Smooth muscle cell of the brain vasculature (primary cell): ENCODE measurements at regions not wholly inside any gene's neighbourhood (a gene's known extent, or its start where the extent isn't known, plus 50 kb on each side); places are given as distances from the start of the nearest gene placed in this dataset.
"Not testable (repeated sequence)": the region's sequence is repeated elsewhere in the genome, so short reads cannot be mapped to it uniquely, and the experiment has no call there.

Experiments
- DNase-seq: peaks from one replicate; pipeline ENCODE4 v3.0.0-alpha.2; 2012; ENCODE audit warnings: low read depth, low spot score

DNA sequence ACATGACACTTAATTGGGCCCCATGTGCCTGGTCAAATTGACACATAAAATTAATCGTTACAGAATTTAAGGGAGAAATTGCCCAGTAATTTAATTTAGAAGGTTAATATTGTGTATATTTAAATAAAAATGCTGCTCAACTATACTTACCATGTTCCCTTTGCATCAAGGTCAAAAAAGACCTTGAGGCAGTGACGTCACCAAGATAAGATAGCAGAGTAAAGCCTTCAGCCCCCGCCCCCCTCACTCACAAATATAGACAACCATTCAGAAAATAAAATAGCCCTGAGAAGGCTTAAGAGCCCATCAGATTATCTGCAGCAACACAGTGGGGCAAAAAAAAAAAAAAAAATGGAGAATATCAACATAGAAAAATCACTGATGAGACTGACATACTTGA, 785.7 kb downstream of the CCDC85A start:
- no peak for DNase-seq

DNA sequence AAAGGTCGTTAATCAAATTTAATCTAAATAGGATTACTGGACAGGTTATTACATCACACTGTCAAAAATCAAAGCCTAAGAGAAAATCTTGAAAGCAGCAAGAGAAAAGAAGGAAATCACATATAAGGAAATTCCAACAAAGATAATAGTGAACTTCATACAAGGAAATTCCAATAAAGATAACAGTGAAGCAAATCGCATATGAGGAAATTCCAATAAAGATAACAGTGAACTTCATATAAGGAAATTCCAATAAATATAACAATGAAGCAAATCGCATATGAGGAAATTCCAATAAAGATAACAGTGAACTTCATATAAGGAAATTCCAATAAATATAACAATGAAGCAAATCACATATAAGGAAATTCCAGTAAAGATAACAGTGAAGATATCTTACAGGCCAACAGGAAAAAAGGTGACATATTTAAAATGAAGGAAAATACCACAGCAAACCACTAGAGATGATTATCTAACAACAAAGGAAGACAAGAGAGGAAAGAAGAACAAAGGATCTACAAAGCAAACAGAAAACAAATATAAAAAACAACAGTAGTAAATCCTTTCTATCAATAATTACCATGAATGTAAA, 787.7 kb downstream of the CCDC85A start:
- no peak for DNase-seq

DNA sequence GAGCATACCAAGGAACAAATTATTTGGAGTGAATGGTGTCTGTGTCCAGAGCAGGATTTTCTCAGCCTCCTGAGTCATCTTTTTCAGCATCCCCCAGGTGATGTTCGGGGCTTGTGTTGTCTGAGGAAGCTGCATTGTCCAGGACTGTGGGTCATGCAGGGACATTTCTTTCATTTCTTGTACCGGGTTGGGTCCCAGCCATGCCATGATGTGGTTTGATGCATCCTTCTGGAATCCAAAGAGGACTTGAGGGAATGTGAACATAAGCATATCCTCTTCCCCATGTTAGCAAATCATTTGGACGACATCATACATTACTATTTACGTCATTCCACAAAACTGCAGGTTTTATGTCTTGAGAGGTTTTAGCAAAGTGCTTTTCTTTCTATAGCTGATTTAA, 797.8 kb downstream of the CCDC85A start:
- no peak for DNase-seq

DNA sequence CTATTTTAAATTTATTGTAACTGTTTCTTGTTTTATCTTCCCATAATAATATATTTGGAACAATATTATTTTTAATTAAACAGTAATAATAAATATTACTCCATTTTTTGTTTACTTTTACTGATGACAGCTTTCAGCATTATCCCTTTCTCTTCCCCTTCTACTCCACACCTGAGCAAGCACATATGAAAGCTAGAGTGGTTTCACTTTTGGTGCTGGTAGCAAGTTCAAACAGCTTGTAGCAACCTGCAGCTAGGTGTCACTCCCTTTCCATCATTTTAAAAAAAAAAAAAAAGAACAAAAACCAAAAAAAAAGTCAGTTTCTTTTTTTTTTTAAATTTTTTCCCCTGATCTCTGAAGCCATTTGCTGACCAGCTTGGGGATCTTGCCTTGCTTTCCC, 801.8 kb downstream of the CCDC85A start:
- no peak for DNase-seq

DNA sequence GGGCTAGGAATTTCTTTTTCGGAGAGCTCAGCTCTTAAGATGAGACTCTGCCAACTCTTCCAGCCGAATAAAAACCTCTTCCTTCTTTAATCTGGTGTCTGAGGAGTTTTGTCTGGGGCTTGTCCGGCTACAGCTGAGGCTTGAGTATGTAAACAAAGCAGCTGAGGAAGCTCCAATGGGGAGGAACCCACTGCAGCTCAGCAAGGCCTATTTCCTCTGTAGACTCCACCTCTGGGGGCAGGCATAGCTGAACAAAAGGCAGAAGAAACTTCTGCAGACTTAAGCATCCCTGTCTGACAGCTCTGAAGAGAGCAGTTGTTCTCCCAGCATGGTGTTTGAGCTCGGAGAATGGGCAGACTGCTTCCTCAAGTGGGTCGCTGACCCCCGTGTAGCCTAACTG, 838.7 kb downstream of the CCDC85A start:
- DNase-seq, result no peak

DNA sequence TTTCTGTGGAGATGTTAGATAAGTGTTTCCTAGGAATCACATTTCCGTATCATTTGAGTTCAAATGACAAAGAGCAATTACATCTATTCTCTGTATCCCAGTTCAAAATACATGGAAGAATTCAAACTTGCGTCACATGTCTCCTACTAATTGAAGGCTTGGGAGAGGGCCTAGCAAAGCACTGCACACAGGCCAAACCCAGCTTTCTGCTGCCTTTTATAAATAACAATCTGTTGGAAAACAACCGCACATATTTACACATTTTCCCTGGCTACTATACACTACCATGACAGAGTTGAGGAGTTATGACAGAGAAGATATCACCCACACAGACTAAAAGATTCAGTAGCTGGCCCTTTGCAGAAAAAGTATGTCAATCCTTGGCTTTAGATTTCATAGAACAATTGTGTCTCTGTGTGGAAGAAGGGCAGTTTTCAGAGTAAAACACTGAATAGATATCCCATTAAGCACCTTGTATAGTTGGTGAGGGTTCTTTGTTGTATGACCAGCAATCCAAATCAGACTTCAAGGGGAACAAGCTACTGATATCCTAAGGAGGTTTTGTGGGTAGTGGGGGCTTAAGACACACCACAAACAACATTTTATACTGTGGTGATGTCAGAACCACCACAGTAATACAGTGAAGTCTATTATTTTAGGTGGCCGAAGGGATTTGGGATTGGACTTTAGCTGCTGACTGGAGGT, 861.3 kb downstream of the CCDC85A start:
- DNase-seq, result no peak

DNA sequence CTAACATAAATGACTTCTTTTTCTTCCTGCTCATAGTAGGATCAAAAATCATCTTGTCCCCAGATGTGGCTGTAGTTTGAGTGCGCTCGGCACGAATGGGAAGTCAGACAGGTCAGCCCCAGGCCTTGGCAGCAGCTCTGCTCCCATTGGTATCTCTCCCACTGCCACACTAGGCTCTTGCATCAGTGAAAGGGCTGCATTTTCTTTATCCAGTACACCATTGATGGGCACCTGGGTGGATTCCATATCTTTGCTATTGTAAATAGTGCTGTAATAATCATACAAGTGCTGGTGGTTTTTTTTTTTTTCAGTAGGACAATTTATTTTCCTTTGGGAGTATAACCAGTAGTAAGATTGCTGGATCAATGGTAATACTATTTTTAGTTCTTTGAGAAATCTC, 865.5 kb downstream of the CCDC85A start:
- DNase-seq, result no peak

DNA sequence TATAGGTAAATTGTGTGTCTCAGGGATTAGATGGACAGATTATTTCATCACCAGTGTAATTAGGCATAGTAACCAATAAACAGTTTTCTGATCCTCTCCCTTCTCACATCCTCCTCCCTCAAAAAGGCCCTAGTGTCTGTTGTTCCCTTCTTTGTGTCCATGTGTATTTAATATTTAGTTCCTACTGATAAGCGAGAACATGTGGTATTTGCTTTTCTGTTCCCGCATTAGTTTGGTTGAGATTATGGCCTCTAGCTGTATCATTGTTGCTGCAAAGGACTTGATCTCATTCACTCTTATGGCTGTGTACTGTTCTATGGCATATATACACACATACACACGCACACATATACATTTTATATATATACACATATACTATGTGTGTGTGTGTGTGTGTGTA, 866.2 kb downstream of the CCDC85A start:
- DNase-seq, result no peak

DNA sequence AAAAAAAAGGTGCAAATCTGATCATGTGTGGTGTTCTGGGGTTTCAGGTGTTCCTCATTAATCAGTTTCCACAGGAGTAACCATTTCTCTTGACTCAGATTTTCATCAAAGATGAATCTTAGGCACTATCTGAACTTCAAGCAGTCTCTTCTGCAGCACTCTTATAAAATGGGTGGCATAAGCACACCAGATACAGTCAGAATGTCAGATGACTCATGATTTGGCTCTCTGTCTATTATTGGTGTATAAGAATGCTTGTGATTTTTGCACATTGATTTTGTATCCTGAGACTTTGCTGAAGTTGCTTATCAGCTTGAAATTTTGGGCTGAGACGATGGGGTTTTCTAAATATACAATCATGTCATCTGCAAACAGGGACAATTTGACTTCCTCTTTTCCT, 882.5 kb downstream of the CCDC85A start:
- DNase-seq, result not testable (repeated sequence)

DNA sequence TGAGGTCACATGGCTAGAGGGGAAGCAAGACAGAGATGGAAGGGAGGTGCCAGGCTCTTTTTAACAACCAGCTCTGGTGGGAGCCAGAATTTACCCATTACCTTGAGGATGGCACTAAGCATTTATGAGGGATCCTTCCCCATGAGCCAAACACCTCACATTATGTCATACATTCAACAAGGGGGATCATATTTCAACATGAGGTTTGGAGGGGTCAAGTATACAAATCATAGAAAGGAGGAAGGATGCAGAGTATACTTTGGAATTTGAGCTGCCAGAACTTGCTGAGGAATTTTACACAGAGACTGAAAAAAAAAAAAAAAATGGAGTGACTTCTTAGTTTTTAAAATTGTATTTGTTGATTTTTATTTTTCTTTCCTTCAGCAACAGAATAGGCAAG, 891.4 kb downstream of the CCDC85A start:
- no peak for DNase-seq

DNA sequence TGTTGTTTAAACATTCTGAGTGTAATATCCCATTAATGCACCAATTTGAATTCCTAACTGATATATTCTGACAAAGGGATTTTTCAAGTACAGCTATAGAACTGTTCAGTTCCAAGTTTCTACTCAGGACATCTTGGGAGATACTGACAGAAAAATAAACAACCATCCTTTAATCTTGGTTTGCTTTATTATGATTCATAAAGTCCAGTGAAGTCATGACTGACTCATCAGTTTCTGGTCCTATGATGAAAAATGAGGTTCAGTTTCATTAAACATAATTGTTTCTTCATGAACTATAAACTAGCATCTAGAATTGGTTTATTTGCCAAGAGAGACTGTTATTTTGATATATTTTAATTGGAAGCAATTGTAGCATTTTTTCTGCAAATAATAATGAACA, 896.2 kb downstream of the CCDC85A start:
- DNase-seq, result no peak

DNA sequence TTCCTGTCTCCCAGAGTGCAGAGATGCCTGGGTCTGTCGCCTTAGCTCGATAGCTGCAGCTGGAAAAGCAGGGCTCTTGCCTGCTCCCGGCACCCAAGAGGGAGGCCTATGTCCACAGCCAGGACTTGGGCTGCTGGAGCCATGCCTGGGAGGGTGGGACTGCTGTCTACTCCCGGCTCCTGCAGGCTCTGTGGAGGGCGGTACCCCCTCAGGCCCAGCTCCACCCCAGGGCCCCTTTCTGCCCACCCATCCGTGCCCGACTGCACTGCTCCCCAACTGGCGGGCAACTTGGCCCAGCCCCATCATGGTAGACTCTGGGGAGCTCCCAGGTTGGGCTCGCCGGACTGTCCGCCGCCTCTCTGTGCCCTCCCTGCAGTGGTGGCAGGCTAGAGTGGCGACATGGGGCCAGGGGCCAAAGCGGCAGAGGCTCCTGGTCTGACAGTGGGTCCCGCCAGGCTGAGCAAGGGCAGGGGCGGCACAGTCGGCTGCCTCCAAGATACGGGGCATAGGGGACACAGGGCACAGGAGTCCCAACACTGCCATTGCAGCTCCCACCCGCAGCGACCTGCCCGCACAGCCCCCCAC, 901.0 kb downstream of the CCDC85A start:
- DNase-seq, result no peak

DNA sequence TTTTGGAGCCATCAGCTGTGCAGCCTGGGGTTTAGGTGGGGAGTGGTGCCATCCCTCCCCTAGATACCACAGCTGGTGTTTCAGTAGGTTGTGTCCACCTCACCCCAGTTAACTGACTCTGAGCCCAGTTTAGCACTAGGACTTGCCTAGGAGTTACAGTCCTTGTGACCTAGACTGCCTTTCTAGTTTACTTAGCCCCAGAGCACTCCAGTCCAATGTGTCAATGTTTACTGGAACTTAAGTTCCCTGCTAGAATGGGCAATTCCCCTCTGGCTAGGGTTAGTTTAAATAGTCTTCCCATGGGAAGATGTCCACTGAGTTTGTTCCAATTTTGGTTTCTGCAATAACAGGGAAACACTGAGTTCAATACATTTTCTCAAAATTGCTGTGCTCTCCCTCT, 909.2 kb downstream of the CCDC85A start:
- no peak for DNase-seq

DNA sequence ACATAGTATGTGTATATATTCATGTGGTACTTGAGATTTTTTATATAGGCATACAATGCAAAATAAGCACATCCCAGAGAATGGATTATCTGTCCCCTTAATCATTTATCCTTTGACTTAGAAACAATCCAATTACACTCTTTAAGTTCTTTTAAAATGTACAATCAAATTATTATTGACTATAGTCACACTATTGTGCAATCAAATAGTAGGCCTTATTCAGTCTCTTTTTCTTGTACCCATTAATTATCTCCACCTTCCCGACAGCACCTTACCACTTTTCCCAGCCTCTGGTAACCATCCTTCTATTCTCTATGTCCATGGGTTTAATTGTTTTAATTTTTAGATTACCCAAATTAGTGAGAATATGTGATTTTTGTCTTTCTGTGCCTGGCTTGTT, 914.1 kb downstream of the CCDC85A start:
- DNase-seq, result no peak

DNA sequence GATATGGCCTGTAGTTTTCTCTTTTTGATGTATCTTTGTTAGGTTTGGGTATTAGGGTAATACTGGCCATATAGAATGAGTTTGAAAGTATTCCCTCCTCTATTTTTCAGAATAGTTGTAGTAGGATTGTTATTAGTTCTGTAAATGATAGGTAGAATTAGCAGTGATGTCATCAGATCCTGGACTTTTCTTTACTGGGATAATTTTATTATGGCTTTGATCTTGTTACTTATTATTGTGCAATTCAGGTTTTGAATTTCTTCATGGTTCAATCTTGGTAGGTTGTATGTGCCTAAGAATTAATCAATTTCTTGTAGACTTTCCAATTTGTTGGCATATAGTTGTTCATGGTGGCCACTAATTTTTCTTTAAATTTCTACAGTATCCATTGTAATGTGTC, 916.6 kb downstream of the CCDC85A start:
- no peak for DNase-seq

DNA sequence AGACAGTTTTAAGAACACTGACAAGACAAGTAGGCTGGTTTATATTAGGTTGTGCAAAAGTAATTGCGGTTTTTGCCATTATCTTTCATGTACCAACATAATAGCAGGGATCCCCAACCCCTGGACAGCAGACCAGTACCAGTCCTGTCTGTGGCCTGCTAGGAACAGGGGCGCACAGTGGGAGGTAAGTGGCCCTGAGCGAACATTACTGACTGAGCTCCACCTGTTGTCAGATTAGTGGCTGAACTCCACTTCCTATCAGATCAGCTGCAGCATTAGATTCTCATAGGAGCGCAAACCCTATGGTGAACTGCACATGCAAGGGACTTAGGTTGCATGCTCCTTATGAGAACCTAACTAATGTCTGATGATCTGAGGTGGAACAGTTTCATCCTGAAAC, 921.9 kb downstream of the CCDC85A start:
- DNase-seq, result no peak

DNA sequence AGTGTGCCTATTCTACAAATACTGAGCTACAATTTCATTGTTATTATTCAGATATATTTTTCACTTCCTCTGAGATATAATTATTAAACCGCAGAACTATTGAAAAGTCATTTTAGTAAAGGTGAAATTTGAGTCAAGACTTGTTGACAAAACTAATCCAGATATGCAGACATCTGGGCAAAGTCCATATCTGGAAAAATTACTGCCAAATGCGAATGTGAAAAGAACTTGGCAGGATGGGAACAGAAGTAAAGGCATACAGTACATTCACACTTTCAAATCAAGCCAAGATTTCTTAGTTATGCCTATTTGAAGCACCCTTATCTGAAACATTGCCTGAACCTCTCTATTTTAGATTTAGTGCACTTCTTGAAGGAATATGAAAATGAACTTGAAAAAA, 923.6 kb downstream of the CCDC85A start:
- no peak for DNase-seq

DNA sequence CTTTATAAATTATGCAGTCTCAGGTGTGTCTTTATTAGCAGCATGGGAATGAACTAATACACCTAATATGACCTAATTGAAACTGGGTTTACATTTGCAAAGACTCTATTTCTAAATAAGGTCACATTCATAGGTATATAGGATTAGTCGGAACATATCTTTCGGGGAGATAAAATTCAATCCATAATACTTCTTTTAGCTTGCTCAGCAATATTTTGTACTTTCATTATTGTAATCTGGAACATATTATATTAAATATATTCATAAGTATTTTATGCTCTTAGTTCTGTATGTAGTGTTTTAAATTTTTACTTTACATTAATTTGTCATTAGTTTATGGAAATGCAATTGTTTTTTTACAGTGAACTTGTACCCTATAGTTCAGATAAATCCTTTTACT, 927.7 kb downstream of the CCDC85A start:
- no peak for DNase-seq

DNA sequence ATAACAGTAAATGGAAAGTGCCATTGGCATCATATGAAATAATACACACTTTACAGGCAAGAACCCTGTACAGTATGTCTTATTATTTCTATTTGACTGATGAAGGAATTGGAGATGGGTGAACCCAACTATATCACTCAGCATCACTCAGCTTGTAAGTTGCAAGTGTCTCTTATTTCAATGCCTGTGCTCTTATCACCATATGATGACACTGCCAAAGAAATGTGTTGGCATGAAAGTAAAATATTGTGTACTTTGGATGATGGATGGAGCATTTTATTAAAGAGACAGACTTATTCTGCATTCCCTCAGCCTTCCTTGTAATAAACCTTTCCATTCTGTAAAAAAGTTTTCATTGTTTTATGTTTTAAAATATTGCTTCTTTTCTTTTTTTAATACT, 927.5 kb upstream of the VRK2 start:
- no peak for DNase-seq

DNA sequence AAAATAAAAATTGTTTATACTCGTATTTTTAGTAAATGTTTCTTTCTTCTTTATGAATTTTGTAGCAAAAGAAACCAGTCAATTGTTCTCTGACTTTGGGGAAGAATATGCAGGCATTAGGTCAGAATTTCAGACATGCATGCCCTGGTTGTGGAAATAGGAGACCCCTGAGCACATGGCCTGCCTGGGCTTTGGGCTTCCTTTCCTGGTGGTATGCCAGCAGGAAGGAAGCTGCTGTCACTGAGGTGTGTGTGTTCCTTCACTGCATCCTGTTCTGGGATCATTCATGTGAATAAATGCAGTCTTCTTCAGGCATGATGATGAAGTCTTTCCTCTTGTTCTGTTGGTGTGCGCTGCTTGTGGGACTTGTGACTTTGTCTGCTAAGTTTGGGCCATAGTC, 920.2 kb upstream of the VRK2 start:
- no peak for DNase-seq

DNA sequence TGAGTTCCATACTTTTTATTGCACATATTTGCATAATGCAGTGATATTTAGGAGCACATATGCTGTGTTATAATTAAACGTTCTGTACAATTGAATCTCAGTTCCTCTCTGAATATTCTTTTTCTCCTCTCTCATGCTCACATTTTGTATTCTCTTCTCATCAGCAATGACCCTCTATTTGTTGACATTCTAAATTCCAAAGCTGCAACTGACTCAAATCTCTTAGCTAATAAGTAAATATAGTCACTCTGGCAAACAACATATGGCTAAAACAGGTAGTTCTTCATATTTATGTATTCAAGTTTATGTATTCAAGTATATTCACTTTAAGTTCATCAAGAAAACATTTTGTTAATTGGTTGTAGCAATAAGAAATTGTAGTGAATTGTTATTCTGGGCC, 907.4 kb upstream of the VRK2 start:
- DNase-seq, result no peak

DNA sequence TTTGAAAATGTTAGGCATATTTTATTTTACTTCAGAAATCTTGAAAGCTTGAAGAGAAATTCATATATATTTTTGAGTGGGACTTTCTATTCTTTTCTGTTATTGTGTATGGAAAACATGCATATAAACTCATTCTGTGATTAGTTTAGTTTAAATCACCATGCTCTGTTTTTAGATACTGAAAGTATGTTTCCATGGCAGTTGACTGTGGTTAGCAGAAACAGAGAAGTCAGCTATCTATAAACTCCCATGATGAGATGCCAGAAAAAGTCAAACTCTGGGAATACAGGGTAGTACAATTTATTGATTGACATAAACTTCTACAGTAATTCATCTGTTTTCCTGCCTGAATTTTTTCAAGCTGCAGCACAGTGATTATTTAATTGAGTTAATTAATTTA, 905.3 kb upstream of the VRK2 start:
- DNase-seq, result no peak

DNA sequence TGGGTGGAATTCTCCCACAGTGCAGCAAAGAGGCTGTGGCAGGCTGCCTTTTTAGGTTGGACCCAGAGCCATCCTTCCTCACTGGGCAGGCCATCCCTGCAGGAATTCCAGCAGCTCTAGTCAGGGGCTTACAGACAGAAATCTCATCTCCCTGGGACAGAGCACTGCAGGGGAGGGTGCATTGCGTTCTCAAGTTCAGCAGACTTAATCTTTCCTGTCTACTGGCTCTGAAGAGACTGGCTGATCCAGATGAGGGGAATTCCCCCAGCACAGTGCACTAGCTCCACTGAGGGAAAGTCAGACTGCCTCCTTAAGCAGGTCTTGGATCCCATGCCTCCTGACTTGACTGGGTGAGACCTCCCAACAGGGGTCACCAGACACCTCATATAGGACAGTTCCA, 899.7 kb upstream of the VRK2 start:
- DNase-seq, result no peak
